Neural progenitor cell (in vitro differentiated cells): ENCODE measurements at regions not wholly inside any gene's neighbourhood (a gene's known extent, or its start where the extent isn't known, plus 50 kb on each side); places are given as distances from the start of the nearest gene placed in this dataset.

Source experiments
- DNase-seq: peaks from one replicate; pipeline ENCODE4 v3.0.0-alpha.2; 2016; ENCODE audit warnings: low spot score
- H2AFZ ChIP-seq: fragments of 200-600 bp; sonication (generic); replicated peaks from 2 replicates; pipeline ENCODE4 v1.6.1; 2016; ENCODE audit warnings: antibody characterized with exemption
- H3F3A ChIP-seq: fragments of 200-600 bp; sonication (generic); 2 replicates; pipeline ENCODE4 v1.6.1; 2016; ENCODE audit warnings: antibody characterized with exemption, low read depth
- H3K27ac ChIP-seq: fragments of 200-600 bp; sonication (generic); 2 replicates; pipeline ENCODE4 v1.5.1; 2016; ENCODE audit warnings: mild to moderate bottlenecking
- H3K27me3 ChIP-seq: fragments of 200-600 bp; sonication (generic); 2 replicates; pipeline ENCODE4 v1.6.1; 2016; ENCODE audit warnings: mild to moderate bottlenecking, moderate library complexity
- H3K36me3 ChIP-seq: fragments of 200-600 bp; sonication (generic); 2 replicates; pipeline ENCODE4 v1.5.1; 2016
- H3K4me1 ChIP-seq: fragments of 200-600 bp; sonication (generic); 2 replicates; pipeline ENCODE4 v1.6.1; 2016; ENCODE audit warnings: mixed run types
- H3K4me2 ChIP-seq: fragments of 200-600 bp; sonication (generic); 2 replicates; pipeline ENCODE4 v1.6.1; 2016
- H3K4me3 ChIP-seq: fragments of 200-600 bp; sonication (generic); 2 replicates; pipeline ENCODE4 v1.5.1; 2016
- H3K79me2 ChIP-seq: fragments of 200-600 bp; sonication (generic); 2 replicates; pipeline ENCODE4 v1.6.1; 2016; ENCODE audit warnings: low read depth
- H3K9ac ChIP-seq: fragments of 200-600 bp; sonication (generic); 2 replicates; pipeline ENCODE4 v1.6.1; 2016
- H3K9me3 ChIP-seq: fragments of 200-600 bp; sonication (generic); 2 replicates; pipeline ENCODE4 v1.5.1; 2016; ENCODE audit warnings: low read depth
- H4K20me1 ChIP-seq: fragments of 200-600 bp; sonication (generic); 2 replicates; pipeline ENCODE4 v1.6.1; 2016; ENCODE audit warnings: low read depth
- H3K27ac Mint-ChIP-seq: 3 replicates; pipeline ENCODE4 v1.8.0; 2021; ENCODE audit warnings: mixed read lengths
- H3K27me3 Mint-ChIP-seq: 2 replicates; pipeline ENCODE4 v1.8.0; 2022; ENCODE audit warnings: low read depth, mild to moderate bottlenecking, inconsistent platforms, moderate library complexity, mixed read lengths; ENCODE audit not compliant: insufficient read depth
- H3K36me3 Mint-ChIP-seq: 3 replicates; pipeline ENCODE4 v1.8.0; 2021; ENCODE audit warnings: mixed read lengths
- H3K4me1 Mint-ChIP-seq: 3 replicates; pipeline ENCODE4 v1.8.0; 2021; ENCODE audit warnings: mixed read lengths
- H3K4me3 Mint-ChIP-seq: 3 replicates; pipeline ENCODE4 v1.8.0; 2021; ENCODE audit warnings: mild to moderate bottlenecking, moderate library complexity, mixed read lengths
- H3K9me3 Mint-ChIP-seq: 3 replicates; pipeline ENCODE4 v1.8.0; 2020; ENCODE audit warnings: mixed read lengths
- CTCF ChIP-seq: fragments of 200-600 bp; sonication (generic); IDR thresholded peaks from 2 replicates; pipeline ENCODE4 v1.5.1; 2017; ENCODE audit warnings: antibody characterized with exemption, mild to moderate bottlenecking
- EZH2 ChIP-seq: fragments of 200-600 bp; sonication (generic); IDR thresholded peaks from 2 replicates; pipeline ENCODE4 v1.6.1; 2017; ENCODE audit warnings: antibody characterized with exemption, mild to moderate bottlenecking, moderate library complexity
- EZH2phosphoT487 ChIP-seq: fragments of 200-600 bp; sonication (generic); IDR thresholded peaks from 2 replicates; pipeline ENCODE4 v1.6.1; 2017; ENCODE audit warnings: antibody characterized with exemption

DNA sequence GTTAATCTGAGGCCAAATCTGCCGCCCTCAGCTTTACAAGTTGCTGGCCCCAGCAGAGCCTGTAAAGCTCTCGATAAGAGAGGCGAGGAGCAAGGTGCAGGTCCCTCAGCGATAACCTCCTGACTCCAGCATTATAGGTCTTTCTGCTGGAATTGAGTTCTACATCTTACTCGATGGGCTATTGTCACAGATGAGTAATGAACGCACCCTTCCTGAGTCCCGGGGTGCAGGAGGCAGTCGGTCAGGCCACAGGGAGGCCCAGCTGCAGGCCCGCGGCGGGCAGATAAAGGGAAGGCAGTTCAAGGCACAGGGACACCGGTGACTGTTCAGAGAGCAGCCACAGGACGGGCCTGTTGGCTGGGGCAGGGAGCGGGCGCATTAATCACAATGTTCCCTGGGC is 157.6 kb upstream of the OBI1 start:
- DNase-seq = no peak
- Mint-ChIP-seq H3K4me1 (peaks cover 4% of the 10 kb centered on the region), H3K27ac (no peak overlapping the region), H3K4me3 (no peak overlapping the region), H3K27me3 (no peaks in the 10 kb centered on the region), H3K36me3 (no peaks in the 10 kb centered on the region), H3K9me3 (no peaks in the 10 kb centered on the region)
- Histone ChIP-seq H3K4me2 (no peak overlapping the region), H3F3A (no peaks in the 10 kb centered on the region), H3K36me3 (no peaks in the 10 kb centered on the region), H3K27ac (no peak overlapping the region), H3K27me3 (no peaks in the 10 kb centered on the region), H3K9ac (no peak overlapping the region), H4K20me1 (no peaks in the 10 kb centered on the region), H3K79me2 (no peaks in the 10 kb centered on the region), H3K4me1 (peaks cover 20% of the 10 kb centered on the region), H2AFZ (no peak overlapping the region), H3K9me3 (no peaks in the 10 kb centered on the region), H3K4me3 (no peak overlapping the region)
- TF ChIP-seq CTCF = no peak
- TF ChIP-seq EZH2 = no peak
- TF ChIP-seq EZH2phosphoT487 = no peak

DNA sequence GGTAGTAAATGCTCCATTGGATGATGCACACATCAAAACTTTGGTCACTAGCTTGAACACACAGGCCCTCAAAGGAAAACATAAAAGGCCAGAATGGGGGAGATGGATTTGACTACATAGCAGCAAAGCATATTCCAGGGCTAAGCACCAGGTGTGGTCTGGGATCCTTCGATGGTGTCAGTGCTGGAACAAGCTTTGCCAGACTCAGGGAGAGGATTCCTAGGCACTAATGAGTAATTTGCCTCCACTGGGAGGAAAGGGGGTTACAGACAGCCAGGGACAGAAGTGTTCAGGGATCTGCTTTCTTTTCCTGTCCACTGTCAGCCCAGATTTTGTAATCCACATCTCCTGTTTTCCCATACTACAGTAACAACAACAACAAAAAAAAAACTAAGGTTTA is 157.2 kb upstream of the OBI1 start:
- H3K79me2 ChIP-seq = no peaks in the 10 kb centered on the region
- no peaks in the 10 kb centered on the region for H3K27me3 Mint-ChIP-seq
- no peaks in the 10 kb centered on the region for H3K27me3 ChIP-seq
- no peak overlapping the region for H3K27ac Mint-ChIP-seq
- peaks cover 20% of the 10 kb centered on the region for H3K4me1 ChIP-seq
- H3K9me3 Mint-ChIP-seq = no peaks in the 10 kb centered on the region
- peaks cover 3% of the 10 kb centered on the region for H3K4me1 Mint-ChIP-seq
- H4K20me1 ChIP-seq = no peaks in the 10 kb centered on the region
- no peak overlapping the region for H3K4me3 Mint-ChIP-seq
- DNase-seq = no peak
- no peak overlapping the region for H2AFZ ChIP-seq
- H3K27ac ChIP-seq = no peak overlapping the region
- H3F3A ChIP-seq = no peaks in the 10 kb centered on the region
- TF ChIP-seq EZH2 = no peak
- no peak for TF ChIP-seq EZH2phosphoT487
- no peak for TF ChIP-seq CTCF
- no peaks in the 10 kb centered on the region for H3K36me3 Mint-ChIP-seq
- H3K4me2 ChIP-seq = no peak overlapping the region
- no peak overlapping the region for H3K9ac ChIP-seq
- no peaks in the 10 kb centered on the region for H3K9me3 ChIP-seq
- H3K36me3 ChIP-seq = no peaks in the 10 kb centered on the region
- H3K4me3 ChIP-seq = no peak overlapping the region

- H3K27ac Mint-ChIP-seq = no peak overlapping the region
- no peak overlapping the region for H3K4me3 ChIP-seq
- H3K9me3 Mint-ChIP-seq = peaks cover 7% of the 10 kb centered on the region
- H3F3A ChIP-seq = no peaks in the 10 kb centered on the region
- no peaks in the 10 kb centered on the region for H4K20me1 ChIP-seq
- no peaks in the 10 kb centered on the region for H3K27me3 Mint-ChIP-seq
- peak; percentile 21 for DNase-seq
- H3K36me3 ChIP-seq = no peaks in the 10 kb centered on the region
- H3K27me3 ChIP-seq = peaks cover 37% of the 10 kb centered on the region
- H3K4me3 Mint-ChIP-seq = no peak overlapping the region
- H3K9ac ChIP-seq = no peak overlapping the region
- H3K79me2 ChIP-seq = no peaks in the 10 kb centered on the region
- no peaks in the 10 kb centered on the region for H3K36me3 Mint-ChIP-seq
- no peaks in the 10 kb centered on the region for H3K9me3 ChIP-seq
- no peaks in the 10 kb centered on the region for H3K4me1 Mint-ChIP-seq
- no peak overlapping the region for H3K4me2 ChIP-seq
- TF ChIP-seq EZH2phosphoT487 (no peak), CTCF (peak; percentile 53), EZH2 (no peak)
- H3K27ac ChIP-seq = no peak overlapping the region
- no peak overlapping the region for H2AFZ ChIP-seq
- no peaks in the 10 kb centered on the region for H3K4me1 ChIP-seq
Measured at GRCh38 chr13:78806457-78806856, 147.5 kb upstream of the OBI1 start.

- H3K27ac ChIP-seq = no peak overlapping the region
Measured at GRCh38 chr13:78802912-78803311, 144.0 kb upstream of the OBI1 start.

More at GRCh38 chr13:78802912-78803311, 144.0 kb upstream of the OBI1 start:
- Histone ChIP-seq H3K4me2 (no peak overlapping the region), H3K27me3 (peaks cover 13% of the 10 kb centered on the region), H3F3A (no peaks in the 10 kb centered on the region), H3K4me3 (no peak overlapping the region), H3K9ac (no peak overlapping the region), H3K9me3 (no peaks in the 10 kb centered on the region), H3K79me2 (no peaks in the 10 kb centered on the region), H3K4me1 (no peaks in the 10 kb centered on the region), H2AFZ (no peak overlapping the region), H3K36me3 (no peaks in the 10 kb centered on the region), H4K20me1 (no peaks in the 10 kb centered on the region)
- H3K9me3 Mint-ChIP-seq = peaks cover 7% of the 10 kb centered on the region
- no peak overlapping the region for H3K4me3 Mint-ChIP-seq
- no peak for DNase-seq
- no peak for TF ChIP-seq EZH2phosphoT487
- no peak for TF ChIP-seq EZH2
- no peak for TF ChIP-seq CTCF
- H3K36me3 Mint-ChIP-seq = no peaks in the 10 kb centered on the region
- H3K27me3 Mint-ChIP-seq = peaks cover 3% of the 10 kb centered on the region
- no peaks in the 10 kb centered on the region for H3K4me1 Mint-ChIP-seq
- H3K27ac Mint-ChIP-seq = no peak overlapping the region
